GM23338 (cell line): ENCODE measurements at regions not wholly inside any gene's neighbourhood (a gene's known extent, or its start where the extent isn't known, plus 50 kb on each side); places are given as distances from the start of the nearest gene placed in this dataset.

Experiments used
- ZNF331 ChIP-seq: fragments of 250-450 bp; sonication (Bioruptor Pico); IDR thresholded peaks from 2 replicates; pipeline ENCODE4 v1.5.0; 2020; ENCODE audit warnings: low read depth, mild to moderate bottlenecking, moderate library complexity
- TF ChIP-seq, protein P1 (sequence below), 2 experiments: fragments of 200-600 bp in 1 of 2; sonication (generic) in 1 of 2; conservative IDR thresholded peaks; 2 replicates each; pipeline versions ENCODE4 v1.5.1 to v1.6.1; 2016 to 2017; ENCODE audit warnings: antibody characterized with exemption in 2 of 2, low read depth in 2 of 2, mild to moderate bottlenecking in 2 of 2, moderate library complexity in 1 of 2

GRCh38 chr4:38231626-38232025 lies 271.4 kb downstream of the PTTG2 start:
- TF ChIP-seq, protein P1, sequence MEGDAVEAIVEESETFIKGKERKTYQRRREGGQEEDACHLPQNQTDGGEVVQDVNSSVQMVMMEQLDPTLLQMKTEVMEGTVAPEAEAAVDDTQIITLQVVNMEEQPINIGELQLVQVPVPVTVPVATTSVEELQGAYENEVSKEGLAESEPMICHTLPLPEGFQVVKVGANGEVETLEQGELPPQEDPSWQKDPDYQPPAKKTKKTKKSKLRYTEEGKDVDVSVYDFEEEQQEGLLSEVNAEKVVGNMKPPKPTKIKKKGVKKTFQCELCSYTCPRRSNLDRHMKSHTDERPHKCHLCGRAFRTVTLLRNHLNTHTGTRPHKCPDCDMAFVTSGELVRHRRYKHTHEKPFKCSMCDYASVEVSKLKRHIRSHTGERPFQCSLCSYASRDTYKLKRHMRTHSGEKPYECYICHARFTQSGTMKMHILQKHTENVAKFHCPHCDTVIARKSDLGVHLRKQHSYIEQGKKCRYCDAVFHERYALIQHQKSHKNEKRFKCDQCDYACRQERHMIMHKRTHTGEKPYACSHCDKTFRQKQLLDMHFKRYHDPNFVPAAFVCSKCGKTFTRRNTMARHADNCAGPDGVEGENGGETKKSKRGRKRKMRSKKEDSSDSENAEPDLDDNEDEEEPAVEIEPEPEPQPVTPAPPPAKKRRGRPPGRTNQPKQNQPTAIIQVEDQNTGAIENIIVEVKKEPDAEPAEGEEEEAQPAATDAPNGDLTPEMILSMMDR (conservative IDR thresholded peaks at IDR 0.05; ENCODE audit: low read depth in 2 of 2): no peak
- TF ChIP-seq ZNF331 (CRISPR knock-in tag): no peak
